Neural progenitor cell (in vitro differentiated cells): ENCODE measurements at regions not wholly inside any gene's neighbourhood (a gene's known extent, or its start where the extent isn't known, plus 50 kb on each side); places are given as distances from the start of the nearest gene placed in this dataset.

Experiments
- CTCF ChIP-seq: fragments of 200-600 bp; sonication (generic); IDR thresholded peaks from 2 replicates; pipeline ENCODE4 v1.5.1; 2017; ENCODE audit warnings: antibody characterized with exemption, mild to moderate bottlenecking
- EZH2 ChIP-seq: fragments of 200-600 bp; sonication (generic); IDR thresholded peaks from 2 replicates; pipeline ENCODE4 v1.6.1; 2017; ENCODE audit warnings: antibody characterized with exemption, mild to moderate bottlenecking, moderate library complexity
- EZH2phosphoT487 ChIP-seq: fragments of 200-600 bp; sonication (generic); IDR thresholded peaks from 2 replicates; pipeline ENCODE4 v1.6.1; 2017; ENCODE audit warnings: antibody characterized with exemption

DNA sequence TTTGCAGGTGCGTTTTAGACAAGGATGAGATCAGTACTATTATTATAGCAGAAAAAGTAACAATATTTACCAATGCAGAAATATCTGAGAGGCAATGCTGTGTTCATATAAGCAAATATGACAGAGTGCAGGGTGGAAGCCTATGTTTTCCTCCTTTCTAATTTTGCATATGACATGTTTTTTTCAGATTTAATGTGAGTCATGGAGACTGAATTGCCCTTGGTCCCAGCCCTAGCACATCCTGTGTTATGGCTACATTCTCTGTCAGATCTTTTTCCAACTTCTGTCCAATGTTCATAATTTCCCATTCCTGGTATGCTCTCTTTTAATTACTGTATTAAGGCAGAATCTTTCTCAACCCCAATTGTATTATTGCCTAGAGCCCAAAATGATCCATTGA, 165.6 kb downstream of the SLC7A11 start:
- TF ChIP-seq EZH2 (no peak), CTCF (no peak), EZH2phosphoT487 (no peak)
